OCI-LY3 (cell line): ENCODE measurements at regions not wholly inside any gene's neighbourhood (a gene's known extent, or its start where the extent isn't known, plus 50 kb on each side); places are given as distances from the start of the nearest gene placed in this dataset.

ENCODE experiments used
- H2AFZ ChIP-seq: fragments of 200-600, 300-600 bp; shearing (Covaris generic); 2 replicates; pipeline ENCODE4 v1.6.0; 2014; ENCODE audit warnings: antibody characterized with exemption, low read depth, low read length
- H3K27ac ChIP-seq: fragments of 200-600, 300-600 bp; sonication (generic); 2 replicates; pipeline ENCODE4 v1.5.1; 2014; ENCODE audit warnings: mild to moderate bottlenecking, low read length, moderate library complexity, mixed read lengths
- H3K27me3 ChIP-seq: fragments of 200-600, 300-600 bp; sonication (generic); 2 replicates; pipeline ENCODE4 v1.6.1; 2014; ENCODE audit warnings: low read depth, low read length, mixed read lengths
- H3K36me3 ChIP-seq: fragments of 200-600, 300-600 bp; sonication (generic); replicated peaks from 2 replicates; pipeline ENCODE3; 2014; ENCODE audit warnings: low read depth, low read length, mixed read lengths
- H3K4me1 ChIP-seq: fragments of 300-600, 200-600 bp; sonication (generic); 2 replicates; pipeline ENCODE4 v1.6.1; 2014; ENCODE audit warnings: low read length, mixed read lengths
- H3K4me2 ChIP-seq: fragments of 200-600, 300-600 bp; sonication (generic); 2 replicates; pipeline ENCODE4 v1.6.1; 2014; ENCODE audit warnings: low read length, mixed read lengths
- H3K4me3 ChIP-seq: fragments of 300-600, 200-600 bp; sonication (generic); 2 replicates; pipeline ENCODE4 v1.5.1; 2014; ENCODE audit warnings: antibody characterized with exemption, mild to moderate bottlenecking, low read length, moderate library complexity
- H3K79me2 ChIP-seq: fragments of 300-600, 200-600 bp; shearing (Covaris generic); 2 replicates; pipeline ENCODE4 v1.6.1; 2014; ENCODE audit warnings: mild to moderate bottlenecking, low read length, mixed read lengths
- H3K9ac ChIP-seq: fragments of 300-600, 200-600 bp; shearing (Covaris generic); 2 replicates; pipeline ENCODE4 v1.6.0; 2014; ENCODE audit warnings: mild to moderate bottlenecking, low read length, moderate library complexity
- H3K9me3 ChIP-seq: fragments of 200-600, 300-600 bp; shearing (Covaris generic); 2 replicates; pipeline ENCODE4 v1.6.1; 2014; ENCODE audit warnings: low read length, mixed read lengths; ENCODE audit not compliant: insufficient read depth
- H4K20me1 ChIP-seq: fragments of 200-600, 300-600 bp; sonication (generic); 2 replicates; pipeline ENCODE4 v1.6.1; 2016; ENCODE audit warnings: low read length, mixed read lengths; ENCODE audit not compliant: insufficient read depth
- EZH2phosphoT487 ChIP-seq: fragments of 200-600 bp; shearing (Covaris generic); IDR thresholded peaks from 2 replicates; pipeline ENCODE4 v1.6.1; 2018; ENCODE audit warnings: antibody characterized with exemption, mixed run types, low read depth
- TF ChIP-seq, protein P1 (sequence below): fragments of 200-600, 300-600 bp; sonication (generic); IDR thresholded peaks from 2 replicates; pipeline ENCODE4 v1.5.1; 2014; ENCODE audit warnings: antibody characterized with exemption, low read length, low read depth

DNA sequence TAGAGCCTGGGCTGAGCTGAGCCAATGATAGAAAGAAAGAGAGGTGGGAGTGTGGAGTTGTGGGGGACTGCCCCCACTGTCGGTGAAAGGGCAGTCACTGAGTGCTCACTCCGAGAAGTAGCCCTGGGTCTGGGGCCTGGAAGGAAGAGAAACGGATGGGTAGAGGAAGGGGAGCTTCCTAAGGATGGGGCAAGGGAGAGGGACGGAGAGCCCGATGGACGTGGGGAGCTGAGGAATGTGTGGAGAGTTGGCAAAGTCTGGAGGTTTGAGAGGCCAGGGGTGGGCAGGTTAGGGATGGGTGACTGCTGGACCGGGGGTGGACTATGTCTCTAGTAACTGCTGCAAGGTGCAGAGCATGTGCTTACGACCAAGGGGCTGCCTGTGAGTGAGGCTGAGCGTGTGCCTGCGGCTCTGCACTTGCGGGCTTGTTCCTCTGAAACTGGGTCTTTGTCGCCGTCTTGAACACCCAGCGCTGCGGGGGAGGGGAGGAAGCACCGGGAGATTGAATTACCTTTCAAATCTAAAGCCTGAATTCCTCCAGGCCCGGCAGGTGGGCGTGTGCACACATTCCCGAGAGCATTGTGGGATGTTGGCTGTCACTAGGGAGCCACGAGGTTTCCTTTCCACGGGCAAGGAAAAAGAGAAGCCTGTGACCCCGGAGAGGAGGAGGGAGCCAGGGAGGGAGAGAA lies 76.4 kb upstream of the ARAP3 start:
- H3K9me3 ChIP-seq = no peaks in the 10 kb centered on the region
- TF ChIP-seq EZH2phosphoT487 = no peak
- TF ChIP-seq, protein P1, sequence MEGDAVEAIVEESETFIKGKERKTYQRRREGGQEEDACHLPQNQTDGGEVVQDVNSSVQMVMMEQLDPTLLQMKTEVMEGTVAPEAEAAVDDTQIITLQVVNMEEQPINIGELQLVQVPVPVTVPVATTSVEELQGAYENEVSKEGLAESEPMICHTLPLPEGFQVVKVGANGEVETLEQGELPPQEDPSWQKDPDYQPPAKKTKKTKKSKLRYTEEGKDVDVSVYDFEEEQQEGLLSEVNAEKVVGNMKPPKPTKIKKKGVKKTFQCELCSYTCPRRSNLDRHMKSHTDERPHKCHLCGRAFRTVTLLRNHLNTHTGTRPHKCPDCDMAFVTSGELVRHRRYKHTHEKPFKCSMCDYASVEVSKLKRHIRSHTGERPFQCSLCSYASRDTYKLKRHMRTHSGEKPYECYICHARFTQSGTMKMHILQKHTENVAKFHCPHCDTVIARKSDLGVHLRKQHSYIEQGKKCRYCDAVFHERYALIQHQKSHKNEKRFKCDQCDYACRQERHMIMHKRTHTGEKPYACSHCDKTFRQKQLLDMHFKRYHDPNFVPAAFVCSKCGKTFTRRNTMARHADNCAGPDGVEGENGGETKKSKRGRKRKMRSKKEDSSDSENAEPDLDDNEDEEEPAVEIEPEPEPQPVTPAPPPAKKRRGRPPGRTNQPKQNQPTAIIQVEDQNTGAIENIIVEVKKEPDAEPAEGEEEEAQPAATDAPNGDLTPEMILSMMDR = no peak
- H3K9ac ChIP-seq = no peak overlapping the region
- peaks cover 5% of the 10 kb centered on the region; the same call in 1 of the 2 replicates for H4K20me1 ChIP-seq
- H3K27ac ChIP-seq = no peak overlapping the region
- H3K79me2 ChIP-seq = no peaks in the 10 kb centered on the region
- H2AFZ ChIP-seq = no peak overlapping the region
- H3K4me2 ChIP-seq = no peak overlapping the region
- H3K36me3 ChIP-seq = no peaks in the 10 kb centered on the region
- no peak overlapping the region for H3K4me3 ChIP-seq
- no peaks in the 10 kb centered on the region for H3K27me3 ChIP-seq
- peaks cover 27% of the 10 kb centered on the region for H3K4me1 ChIP-seq

DNA sequence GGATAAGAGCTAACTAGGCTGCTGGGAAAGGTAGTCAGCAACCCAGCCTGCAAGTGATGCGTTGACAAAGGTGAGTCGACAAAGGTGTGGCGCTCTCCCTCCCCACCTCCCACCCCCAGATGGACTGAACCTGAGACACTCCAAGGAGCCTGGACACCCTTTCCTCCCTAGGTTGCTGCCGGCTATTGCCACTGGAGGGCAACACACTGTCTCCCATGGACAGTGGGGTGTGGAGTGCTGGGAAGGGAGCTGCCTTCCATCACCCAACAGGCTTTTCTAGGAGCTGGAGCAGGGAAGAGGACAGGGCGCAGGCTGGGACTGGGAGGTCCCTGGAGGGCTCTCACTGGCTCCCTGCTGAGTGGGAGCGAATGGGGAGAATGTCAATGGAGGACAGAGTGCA lies 75.4 kb upstream of the ARAP3 start:
- no peaks in the 10 kb centered on the region for H3K79me2 ChIP-seq
- H3K4me1 ChIP-seq = peaks cover 17% of the 10 kb centered on the region
- no peak overlapping the region for H3K27ac ChIP-seq
- no peak overlapping the region for H3K9ac ChIP-seq
- peaks cover 5% of the 10 kb centered on the region; the same call in 1 of the 2 replicates for H4K20me1 ChIP-seq
- H2AFZ ChIP-seq = no peak overlapping the region
- H3K27me3 ChIP-seq = no peaks in the 10 kb centered on the region
- no peaks in the 10 kb centered on the region for H3K9me3 ChIP-seq
- H3K4me3 ChIP-seq = no peak overlapping the region
- H3K4me2 ChIP-seq = no peak overlapping the region
- H3K36me3 ChIP-seq = no peaks in the 10 kb centered on the region
- no peak for TF ChIP-seq EZH2phosphoT487
- TF ChIP-seq, protein P1 = 0 out of 2 replicates have a peak, but pooled peaks have one; percentile 14

DNA sequence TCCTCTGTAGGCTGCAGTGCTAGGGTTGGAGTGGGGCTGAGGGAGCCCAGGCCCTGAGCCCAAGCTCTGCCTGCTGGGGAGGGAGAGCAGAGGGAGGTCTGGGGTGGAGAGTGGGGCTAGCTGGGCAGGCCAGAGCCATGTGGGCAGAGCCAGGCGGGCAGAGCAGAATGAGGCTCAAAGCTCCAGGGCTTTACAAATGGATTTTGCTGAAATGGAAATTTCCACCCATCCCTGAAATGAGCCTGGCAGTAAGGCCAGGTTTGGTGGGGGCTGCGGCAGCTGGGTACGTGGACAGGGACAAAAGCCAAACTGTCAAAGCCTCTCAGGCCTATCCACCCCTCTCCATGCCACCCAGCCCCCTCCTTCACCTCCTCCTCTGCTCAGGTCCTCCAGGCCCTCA lies 74.2 kb upstream of the ARAP3 start:
- Histone ChIP-seq H3K79me2 (no peaks in the 10 kb centered on the region), H4K20me1 (peaks cover 5% of the 10 kb centered on the region; the same call in 1 of the 2 replicates), H3K9ac (no peak overlapping the region), H3K9me3 (no peaks in the 10 kb centered on the region), H3K4me3 (no peak overlapping the region), H3K4me1 (peaks cover 8% of the 10 kb centered on the region), H3K27ac (no peak overlapping the region), H3K4me2 (no peak overlapping the region), H3K36me3 (no peaks in the 10 kb centered on the region), H3K27me3 (no peaks in the 10 kb centered on the region), H2AFZ (no peak overlapping the region)
- TF ChIP-seq, protein P1 = no peak
- no peak for TF ChIP-seq EZH2phosphoT487

DNA sequence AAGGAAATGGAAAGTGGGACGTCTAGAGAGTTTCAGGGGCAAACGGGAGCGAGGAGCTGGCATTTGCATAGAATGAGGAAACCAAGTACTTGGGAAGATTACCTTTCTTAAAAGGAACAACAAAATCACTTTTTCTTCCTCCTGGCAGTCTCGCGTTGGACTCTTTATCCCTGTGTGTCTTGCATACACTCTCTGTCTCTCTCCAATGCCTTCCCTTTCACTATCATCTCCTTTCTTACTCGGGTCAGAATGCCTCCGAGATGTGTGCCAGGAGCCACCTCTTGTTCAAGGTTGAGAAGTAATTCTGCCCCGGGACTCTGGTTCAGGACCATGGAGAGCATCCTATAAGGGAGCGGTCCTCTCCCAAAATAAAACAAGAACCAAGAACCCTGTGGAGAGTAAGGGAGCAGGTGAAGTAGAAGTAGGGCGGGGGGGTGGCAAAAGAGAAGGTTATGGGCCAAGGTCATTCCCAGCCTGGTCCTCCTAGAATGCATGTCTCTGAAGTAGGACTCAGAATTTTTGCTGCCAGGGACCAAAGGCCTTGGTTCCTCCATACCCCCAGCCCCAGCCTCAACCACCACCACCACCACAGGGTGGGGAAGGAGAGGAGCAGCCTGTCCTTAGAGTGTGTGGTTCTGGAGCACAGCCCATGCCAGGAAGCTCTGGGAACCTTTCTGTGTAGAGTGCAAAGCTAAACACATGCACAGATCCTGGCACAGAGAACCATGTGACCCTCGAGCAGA lies 72.1 kb upstream of the ARAP3 start:
- Histone ChIP-seq H3K9me3 (no peaks in the 10 kb centered on the region), H2AFZ (no peak overlapping the region), H3K36me3 (no peaks in the 10 kb centered on the region), H3K27me3 (no peaks in the 10 kb centered on the region), H3K4me3 (no peak overlapping the region), H4K20me1 (peaks cover 5% of the 10 kb centered on the region; the same call in 1 of the 2 replicates), H3K79me2 (no peaks in the 10 kb centered on the region), H3K4me2 (no peak overlapping the region), H3K4me1 (no peaks in the 10 kb centered on the region), H3K9ac (no peak overlapping the region), H3K27ac (no peak overlapping the region)
- no peak for TF ChIP-seq EZH2phosphoT487
- TF ChIP-seq, protein P1 = no peak
